ENCODE measurements at regions not wholly inside any gene's neighbourhood (a gene's known extent, or its start where the extent isn't known, plus 50 kb on each side); places are given as distances from the start of the nearest gene placed in this dataset.
A peak's percentile ranks its signal among the peaks of the same experiment; 100 is the strongest.

- H3K79me2 ChIP-seq (ENCODE audit: insufficient read depth, low read length), result no peaks in the 10 kb centered on the region
- TF ChIP-seq CTCF (IDR thresholded peaks at IDR 0.05), result no peak
- no peak overlapping the region for H2AFZ ChIP-seq (ENCODE audit: insufficient read depth, low read depth, low read length, poor library complexity, severe bottlenecking)
- no peak overlapping the region for H3K4me3 ChIP-seq (replicated peaks in 1 of 3; ENCODE audit: low read depth in 2 of 3, low read length in 3 of 3)
- H3K9me3 ChIP-seq (replicated peaks in 1 of 2; ENCODE audit: control insufficient read depth in 1 of 2, insufficient read depth in 1 of 2, low read length in 2 of 2), result no peaks in the 10 kb centered on the region
- Mint-ChIP-seq H3K4me1 (no peaks in the 10 kb centered on the region), H3K4me3 (no peak overlapping the region), H3K9me3 (peaks cover 0 to 5% (median 0%) of the 10 kb centered on the region in 7 donors), H3K27me3 (ENCODE audit: low read depth in 3 of 3) (peaks cover 5 to 6% (median 6%) of the 10 kb centered on the region in 3 donors), H3K27ac (no peak overlapping the region), H3K36me3 (no peaks in the 10 kb centered on the region)
- no peaks in the 10 kb centered on the region for H3K36me3 ChIP-seq (replicated peaks in 1 of 2; ENCODE audit: control insufficient read depth in 1 of 2, insufficient read depth in 2 of 2, low read length in 2 of 2)
- H3K4me2 ChIP-seq (replicated peaks; ENCODE audit: extremely low read depth, low read length, poor library complexity, severe bottlenecking), result no peak overlapping the region
- no peak for DNase-seq
- H3K4me1 ChIP-seq (ENCODE audit: control insufficient read depth in 1 of 2, insufficient read depth in 2 of 2, low read length in 2 of 2), result no peaks in the 10 kb centered on the region
- H3K27ac ChIP-seq (ENCODE audit: low read depth in 1 of 2, low read length in 2 of 2), result no peak overlapping the region
- H3K9ac ChIP-seq (ENCODE audit: insufficient read depth, low read length, poor library complexity, severe bottlenecking), result no peak overlapping the region
- H3K27me3 ChIP-seq (ENCODE audit: control insufficient read depth in 2 of 2, insufficient read depth in 2 of 2, low read length in 2 of 2), result no peaks in the 10 kb centered on the region
- H4K20me1 ChIP-seq (ENCODE audit: insufficient read depth, low read length), result no peaks in the 10 kb centered on the region
- 93% methylated on average over 2 of the region's 2 CpGs for WGBS (ENCODE audit: insufficient coverage)
- intact Hi-C loops (cut with micrococcal nuclease), result no loop called here
These were observed 53.0 kb upstream of the ALDH1B1 start for GRCh38 chr9:38339496-38339895.

- DNase-seq, result peak in 2 of 3 donors; percentile 18 to 52
- Mint-ChIP-seq H3K27ac (no peak overlapping the region), H3K36me3 (no peaks in the 10 kb centered on the region), H3K9me3 (peaks cover 0 to 5% (median 0%) of the 10 kb centered on the region in 7 donors), H3K27me3 (ENCODE audit: low read depth in 3 of 3) (peaks cover 5 to 6% (median 6%) of the 10 kb centered on the region in 3 donors), H3K4me3 (no peak overlapping the region), H3K4me1 (no peaks in the 10 kb centered on the region)
- no peak overlapping the region for H3K9ac ChIP-seq (ENCODE audit: insufficient read depth, low read length, poor library complexity, severe bottlenecking)
- H3K9me3 ChIP-seq (replicated peaks in 1 of 2; ENCODE audit: control insufficient read depth in 1 of 2, insufficient read depth in 1 of 2, low read length in 2 of 2), result no peaks in the 10 kb centered on the region
- H3K4me3 ChIP-seq (replicated peaks in 1 of 3; ENCODE audit: low read depth in 2 of 3, low read length in 3 of 3), result no peak overlapping the region
- H4K20me1 ChIP-seq (ENCODE audit: insufficient read depth, low read length), result no peaks in the 10 kb centered on the region
- WGBS (ENCODE audit: insufficient coverage), result no CpG with 5 or more reads among the region's 3 CpGs
- H2AFZ ChIP-seq (ENCODE audit: insufficient read depth, low read depth, low read length, poor library complexity, severe bottlenecking), result no peak overlapping the region
- H3K27ac ChIP-seq (ENCODE audit: low read depth in 1 of 2, low read length in 2 of 2), result no peak overlapping the region
- no peak for TF ChIP-seq CTCF (IDR thresholded peaks at IDR 0.05)
- no peaks in the 10 kb centered on the region for H3K27me3 ChIP-seq (ENCODE audit: control insufficient read depth in 2 of 2, insufficient read depth in 2 of 2, low read length in 2 of 2)
- H3K4me2 ChIP-seq (replicated peaks; ENCODE audit: extremely low read depth, low read length, poor library complexity, severe bottlenecking), result no peak overlapping the region
- no peaks in the 10 kb centered on the region for H3K79me2 ChIP-seq (ENCODE audit: insufficient read depth, low read length)
- intact Hi-C loops (cut with micrococcal nuclease), result no loop called here
- H3K4me1 ChIP-seq (ENCODE audit: control insufficient read depth in 1 of 2, insufficient read depth in 2 of 2, low read length in 2 of 2), result no peaks in the 10 kb centered on the region
- no peaks in the 10 kb centered on the region for H3K36me3 ChIP-seq (replicated peaks in 1 of 2; ENCODE audit: control insufficient read depth in 1 of 2, insufficient read depth in 2 of 2, low read length in 2 of 2)
These were observed 53.4 kb upstream of the ALDH1B1 start for GRCh38 chr9:38339087-38339486.

All from CD14-positive monocyte (primary cell).